Activated B cell treated with CpG ODN at 0.5 μM for 24 hours (primary cell): ENCODE measurements at regions not wholly inside any gene's neighbourhood (a gene's known extent, or its start where the extent isn't known, plus 50 kb on each side); places are given as distances from the start of the nearest gene placed in this dataset.

Experiments used
- ATAC-seq: fragments of 200-7000 bp; cut with Tn5 transposase; one replicate; pipeline ENCODE4 v1.10.0; 2021; ENCODE audit warnings: low read depth, mild to moderate bottlenecking, moderate library complexity
- CTCF ChIA-PET: fragments of 350-600 bp; sonication (Branson Sonifier 250); formaldehyde crosslinking; loops from one replicate; lab custom pipeline; 2021; ENCODE audit warnings: antibody characterized with exemption; lab: Charles Lee
- POLR2A ChIA-PET: fragments of 350-600 bp; sonication (Branson Sonifier 250); formaldehyde crosslinking; loops from one replicate; lab custom pipeline; 2021; ENCODE audit warnings: antibody characterized with exemption; lab: Charles Lee
- DNase-seq: peaks from one replicate; pipeline ENCODE4 v3.0.0; 2022
- H3K27ac Mint-ChIP-seq: one replicate; pipeline ENCODE4 v1.8.0; 2020; ENCODE audit warnings: mixed read lengths
- H3K27me3 Mint-ChIP-seq: one replicate; pipeline ENCODE4 v1.8.0; 2021; ENCODE audit warnings: mixed read lengths
- H3K36me3 Mint-ChIP-seq: one replicate; pipeline ENCODE4 v1.8.0; 2021; ENCODE audit warnings: low read depth, mixed read lengths
- H3K4me1 Mint-ChIP-seq: one replicate; pipeline ENCODE4 v1.8.0; 2021; ENCODE audit warnings: mixed read lengths
- H3K4me3 Mint-ChIP-seq: one replicate; pipeline ENCODE4 v1.8.0; 2020; ENCODE audit warnings: mild to moderate bottlenecking, mixed read lengths
- H3K9me3 Mint-ChIP-seq: one replicate; pipeline ENCODE4 v1.8.0; 2020; ENCODE audit warnings: mixed read lengths
- intact Hi-C: fragments of 100-400 bp; cut with micrococcal nuclease; formaldehyde crosslinking; loops from one replicate; pipeline ENCODE4 v1.15.1; 2024
- TF ChIP-seq, protein P1 (sequence below): fragments of 200-600 bp; IDR thresholded peaks from one replicate; pipeline ENCODE4 v1.8.0; 2022; ENCODE audit warnings: antibody characterized with exemption, mild to moderate bottlenecking

DNA sequence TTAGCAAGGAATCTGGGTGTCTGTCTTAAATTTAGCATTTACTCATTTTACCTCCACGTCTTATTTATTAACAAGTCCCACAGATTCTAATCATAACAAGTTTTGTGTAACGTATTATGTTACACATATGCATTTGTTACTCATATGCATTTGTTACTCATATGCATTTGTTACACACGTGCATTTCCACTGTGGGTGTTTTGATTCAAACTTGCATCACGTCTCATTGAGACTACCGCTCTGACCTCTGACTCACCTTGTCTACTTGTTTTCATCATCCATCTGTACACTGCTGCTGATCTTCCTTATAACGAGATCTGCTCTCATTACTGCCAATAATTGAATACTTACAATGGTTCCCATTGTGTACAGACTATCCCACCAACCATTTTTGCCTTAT, 1141.4 kb downstream of the TBL1XR1 start:
- no peaks in the 10 kb centered on the region for H3K36me3 Mint-ChIP-seq
- no peak for DNase-seq
- no peak for ATAC-seq
- H3K27ac Mint-ChIP-seq: no peak overlapping the region
- peaks cover 8% of the 10 kb centered on the region for H3K9me3 Mint-ChIP-seq
- CTCF ChIA-PET: no interaction called here
- TF ChIP-seq, protein P1, sequence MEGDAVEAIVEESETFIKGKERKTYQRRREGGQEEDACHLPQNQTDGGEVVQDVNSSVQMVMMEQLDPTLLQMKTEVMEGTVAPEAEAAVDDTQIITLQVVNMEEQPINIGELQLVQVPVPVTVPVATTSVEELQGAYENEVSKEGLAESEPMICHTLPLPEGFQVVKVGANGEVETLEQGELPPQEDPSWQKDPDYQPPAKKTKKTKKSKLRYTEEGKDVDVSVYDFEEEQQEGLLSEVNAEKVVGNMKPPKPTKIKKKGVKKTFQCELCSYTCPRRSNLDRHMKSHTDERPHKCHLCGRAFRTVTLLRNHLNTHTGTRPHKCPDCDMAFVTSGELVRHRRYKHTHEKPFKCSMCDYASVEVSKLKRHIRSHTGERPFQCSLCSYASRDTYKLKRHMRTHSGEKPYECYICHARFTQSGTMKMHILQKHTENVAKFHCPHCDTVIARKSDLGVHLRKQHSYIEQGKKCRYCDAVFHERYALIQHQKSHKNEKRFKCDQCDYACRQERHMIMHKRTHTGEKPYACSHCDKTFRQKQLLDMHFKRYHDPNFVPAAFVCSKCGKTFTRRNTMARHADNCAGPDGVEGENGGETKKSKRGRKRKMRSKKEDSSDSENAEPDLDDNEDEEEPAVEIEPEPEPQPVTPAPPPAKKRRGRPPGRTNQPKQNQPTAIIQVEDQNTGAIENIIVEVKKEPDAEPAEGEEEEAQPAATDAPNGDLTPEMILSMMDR: no peak
- no peaks in the 10 kb centered on the region for H3K27me3 Mint-ChIP-seq
- no peak overlapping the region for H3K4me3 Mint-ChIP-seq
- no peaks in the 10 kb centered on the region for H3K4me1 Mint-ChIP-seq
- POLR2A ChIA-PET: no interaction called here
- intact Hi-C loops: no loop called here

DNA sequence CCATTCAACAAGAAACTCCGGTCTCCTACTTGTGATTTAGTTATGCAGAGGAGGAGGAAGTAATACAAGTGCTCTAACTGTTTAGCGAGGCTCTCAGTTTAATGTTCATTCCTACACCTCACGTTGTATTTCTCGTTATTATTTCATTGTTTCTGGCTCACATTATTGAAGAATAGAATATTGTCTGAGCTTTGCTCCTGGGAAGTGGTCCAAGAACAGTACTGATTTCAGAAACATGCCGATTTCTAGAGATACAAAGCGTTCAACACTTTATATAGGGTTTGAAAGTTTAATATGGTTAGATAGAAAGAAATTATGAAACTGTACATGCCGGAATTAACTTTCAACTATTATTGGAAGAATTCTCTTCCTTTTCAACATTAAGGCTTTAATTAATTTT, 1145.5 kb downstream of the TBL1XR1 start:
- H3K27ac Mint-ChIP-seq: no peak overlapping the region
- ATAC-seq (no peak), DNase-seq (no peak)
- ChIA-PET CTCF (no interaction called here), POLR2A (no interaction called here)
- no peak overlapping the region for H3K4me3 Mint-ChIP-seq
- no peaks in the 10 kb centered on the region for H3K27me3 Mint-ChIP-seq
- TF ChIP-seq, protein P1: no peak
- H3K4me1 Mint-ChIP-seq: no peaks in the 10 kb centered on the region
- peaks cover 6% of the 10 kb centered on the region for H3K9me3 Mint-ChIP-seq
- intact Hi-C loops: no loop called here
- H3K36me3 Mint-ChIP-seq: no peaks in the 10 kb centered on the region

DNA sequence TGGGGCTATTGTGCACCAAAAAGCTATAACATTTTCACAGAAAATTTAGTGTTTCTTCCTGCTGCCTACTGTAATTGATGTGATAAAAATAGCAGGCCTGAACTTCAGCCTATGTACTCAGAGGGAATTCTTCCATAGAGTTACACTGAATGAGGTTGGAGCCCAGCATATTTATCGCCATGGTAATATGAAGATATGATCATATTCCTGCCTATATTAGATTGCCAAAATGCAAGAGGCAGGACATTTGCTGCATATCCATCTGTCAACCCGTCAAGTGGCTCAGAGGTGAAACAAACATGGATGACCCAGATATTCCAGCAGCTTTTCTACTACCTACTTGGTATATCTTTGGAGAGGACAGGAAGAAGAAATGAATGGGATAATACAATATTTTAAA, 1150.6 kb downstream of the TBL1XR1 start:
- Mint-ChIP-seq H3K4me3 (no peak overlapping the region), H3K27me3 (no peaks in the 10 kb centered on the region), H3K9me3 (peaks cover 8% of the 10 kb centered on the region), H3K4me1 (no peaks in the 10 kb centered on the region), H3K27ac (no peak overlapping the region), H3K36me3 (no peaks in the 10 kb centered on the region)
- ChIA-PET POLR2A (no interaction called here), CTCF (no interaction called here)
- ATAC-seq (no peak), DNase-seq (no peak)
- TF ChIP-seq, protein P1: no peak
- intact Hi-C loops: no loop called here

DNA sequence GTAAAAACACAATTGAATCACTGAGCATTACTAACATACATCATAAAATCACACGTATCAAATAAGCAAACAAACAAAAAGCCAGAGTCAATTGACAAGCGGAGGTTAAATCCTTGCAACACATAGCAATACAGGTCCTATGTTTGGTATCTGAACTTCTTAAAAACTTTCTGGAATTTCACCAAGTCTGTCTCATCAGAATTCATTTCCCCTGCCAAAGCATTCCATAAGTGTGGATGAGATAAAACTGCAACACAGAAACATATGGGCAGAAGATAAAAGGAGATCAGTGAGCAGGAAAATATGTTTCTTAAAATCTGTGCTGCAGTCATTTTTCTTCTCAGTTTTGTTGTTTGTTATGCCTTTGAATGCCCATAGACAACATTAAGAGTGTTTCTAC, 1155.5 kb downstream of the TBL1XR1 start:
- Mint-ChIP-seq H3K4me1 (no peaks in the 10 kb centered on the region), H3K36me3 (no peaks in the 10 kb centered on the region), H3K4me3 (no peak overlapping the region), H3K27me3 (no peaks in the 10 kb centered on the region), H3K27ac (no peak overlapping the region), H3K9me3 (peaks cover 13% of the 10 kb centered on the region)
- CTCF ChIA-PET: no interaction called here
- intact Hi-C loops: no loop called here
- TF ChIP-seq, protein P1: no peak
- no peak for ATAC-seq
- POLR2A ChIA-PET: no interaction called here
- no peak for DNase-seq

DNA sequence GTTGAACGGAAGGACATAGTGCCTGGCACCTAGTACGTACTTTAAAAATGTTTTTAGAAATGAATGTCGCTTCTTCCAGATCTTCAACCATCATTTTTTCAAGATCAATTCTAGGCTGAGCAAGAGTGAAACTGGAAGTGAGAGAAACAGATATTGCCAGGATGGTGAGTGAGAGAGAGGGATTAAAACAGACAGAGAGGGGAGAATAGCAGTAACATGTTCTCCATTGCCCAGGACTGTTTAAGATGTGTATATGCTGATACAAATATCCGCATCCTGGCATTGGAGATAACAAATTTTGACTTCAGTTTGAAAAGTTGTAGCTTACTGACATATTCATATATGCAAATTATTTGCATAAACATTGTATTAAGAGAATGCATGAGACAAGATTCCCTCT, 1156.1 kb downstream of the TBL1XR1 start:
- intact Hi-C loops: no loop called here
- ChIA-PET CTCF (no interaction called here), POLR2A (no interaction called here)
- no peak for ATAC-seq
- no peaks in the 10 kb centered on the region for H3K36me3 Mint-ChIP-seq
- peaks cover 15% of the 10 kb centered on the region for H3K9me3 Mint-ChIP-seq
- H3K4me1 Mint-ChIP-seq: no peaks in the 10 kb centered on the region
- no peak overlapping the region for H3K4me3 Mint-ChIP-seq
- no peak overlapping the region for H3K27ac Mint-ChIP-seq
- no peak for DNase-seq
- no peaks in the 10 kb centered on the region for H3K27me3 Mint-ChIP-seq
- TF ChIP-seq, protein P1: no peak
